ENCODE measurements at regions not wholly inside any gene's neighbourhood (a gene's known extent, or its start where the extent isn't known, plus 50 kb on each side); places are given as distances from the start of the nearest gene placed in this dataset.
"Not testable (repeated sequence)": the region's sequence is repeated elsewhere in the genome, so short reads cannot be mapped to it uniquely, and the experiment has no call there.

GRCh38 chr4:81617545-81617944 lies 145.8 kb upstream of the RASGEF1B start:
- DNase-seq = no peak

GRCh38 chr4:81611221-81611620 lies 139.5 kb upstream of the RASGEF1B start:
- DNase-seq = no peak

GRCh38 chr4:81609844-81610243 lies 138.1 kb upstream of the RASGEF1B start:
- no peak for DNase-seq

- DNase-seq = no peak
Observed at GRCh38 chr4:81607950-81608349, 136.2 kb upstream of the RASGEF1B start.

GRCh38 chr4:81606801-81607501 lies 135.2 kb upstream of the RASGEF1B start:
- DNase-seq = no peak

GRCh38 chr4:81606166-81606565 lies 134.5 kb upstream of the RASGEF1B start:
- no peak for DNase-seq

- no peak for DNase-seq
Observed at GRCh38 chr4:81605271-81605670, 133.6 kb upstream of the RASGEF1B start.

GRCh38 chr4:81604683-81605218 lies 133.0 kb upstream of the RASGEF1B start:
- DNase-seq = no peak

- no peak for DNase-seq
Observed at GRCh38 chr4:81602854-81603253, 131.1 kb upstream of the RASGEF1B start.

GRCh38 chr4:81601358-81601694 lies 129.6 kb upstream of the RASGEF1B start:
- DNase-seq = no peak

GRCh38 chr4:81600520-81601357 lies 129.0 kb upstream of the RASGEF1B start:
- DNase-seq = no peak

GRCh38 chr4:81599742-81600380 lies 128.2 kb upstream of the RASGEF1B start:
- DNase-seq = no peak

- no peak for DNase-seq
Observed at GRCh38 chr4:81595798-81596610, 124.3 kb upstream of the RASGEF1B start.

GRCh38 chr4:81595287-81595686 lies 123.6 kb upstream of the RASGEF1B start:
- no peak for DNase-seq

- no peak for DNase-seq
Observed at GRCh38 chr4:81594490-81595159, 122.9 kb upstream of the RASGEF1B start.

GRCh38 chr4:81592701-81593100 lies 121.0 kb upstream of the RASGEF1B start:
- no peak for DNase-seq

GRCh38 chr4:81590596-81590995 lies 118.9 kb upstream of the RASGEF1B start:
- no peak for DNase-seq

GRCh38 chr4:81589262-81589661 lies 117.6 kb upstream of the RASGEF1B start:
- no peak for DNase-seq

GRCh38 chr4:81586706-81587105 lies 115.0 kb upstream of the RASGEF1B start:
- no peak for DNase-seq

GRCh38 chr4:81580994-81581374 lies 109.3 kb upstream of the RASGEF1B start:
- not testable (repeated sequence) for DNase-seq

GRCh38 chr4:81580346-81580993 lies 108.8 kb upstream of the RASGEF1B start:
- no peak for DNase-seq

- DNase-seq = no peak
Observed at GRCh38 chr4:81577392-81577791, 105.7 kb upstream of the RASGEF1B start.
